SK-N-SH treated with all-trans-retinoic acid at 6 μM for 48 hours (cell line): ENCODE measurements at regions not wholly inside any gene's neighbourhood (a gene's known extent, or its start where the extent isn't known, plus 50 kb on each side); places are given as distances from the start of the nearest gene placed in this dataset.

Experiments used
- ATAC-seq: fragments of 200-7000 bp; cut with Tn5 transposase; 3 replicates; pipeline ENCODE4 v1.9.1; 2020; ENCODE audit warnings: mild to moderate bottlenecking, moderate library complexity
- ARNTL ChIP-seq: fragments of 450-650 bp; formaldehyde crosslinking; IDR thresholded peaks from 2 replicates; pipeline ENCODE4 v1.5.0; 2020; ENCODE audit warnings: low read depth, mild to moderate bottlenecking, moderate library complexity, borderline replicate concordance
- CREB5 ChIP-seq: fragments of 250-450 bp; sonication (Bioruptor Pico); IDR thresholded peaks from 2 replicates; pipeline ENCODE4 v1.5.1; 2020; ENCODE audit warnings: low read depth, mild to moderate bottlenecking, moderate library complexity
- CSDC2 ChIP-seq: fragments of 250-450 bp; sonication (Bioruptor Pico); IDR thresholded peaks from 2 replicates; pipeline ENCODE4 v1.5.0; 2020; ENCODE audit warnings: mild to moderate bottlenecking, moderate library complexity
- ESRRG ChIP-seq: fragments of 250-450 bp; sonication (Bioruptor Pico); IDR thresholded peaks from 2 replicates; pipeline ENCODE4 v1.6.1; 2021; ENCODE audit warnings: mild to moderate bottlenecking
- GLIS3 ChIP-seq: fragments of 250-450 bp; sonication (Bioruptor Pico); IDR thresholded peaks from 2 replicates; pipeline ENCODE4 v1.5.0; 2020; ENCODE audit warnings: mild to moderate bottlenecking, moderate library complexity
- ISL1 ChIP-seq: fragments of 250-450 bp; sonication (Bioruptor Pico); IDR thresholded peaks from 2 replicates; pipeline ENCODE4 v2.1.2; 2022; ENCODE audit warnings: mild to moderate bottlenecking, moderate library complexity
- OSR1 ChIP-seq: fragments of 250-450 bp; sonication (Bioruptor Pico); IDR thresholded peaks from 2 replicates; pipeline ENCODE4 v1.8.0; 2022; ENCODE audit warnings: moderate library complexity, mild to moderate bottlenecking, inconsistent platforms
- PPARA ChIP-seq: fragments of 250-450 bp; sonication (Bioruptor Pico); IDR thresholded peaks from 2 replicates; pipeline ENCODE4 v1.5.0; 2020; ENCODE audit warnings: mild to moderate bottlenecking, borderline replicate concordance
- RARB ChIP-seq: fragments of 250-450 bp; sonication (Bioruptor Pico); IDR thresholded peaks from 2 replicates; pipeline ENCODE4 v1.8.0; 2021; ENCODE audit warnings: mild to moderate bottlenecking, moderate library complexity
- SNAI2 ChIP-seq: fragments of 250-450 bp; sonication (Bioruptor Pico); IDR thresholded peaks from 2 replicates; pipeline ENCODE4 v1.5.0; 2020; ENCODE audit warnings: mild to moderate bottlenecking, moderate library complexity
- TCF4 ChIP-seq: fragments of 250-450 bp; sonication (Bioruptor Pico); IDR thresholded peaks from 2 replicates; pipeline ENCODE4 v1.8.0; 2021; ENCODE audit warnings: mild to moderate bottlenecking, moderate library complexity, borderline replicate concordance
- TOX ChIP-seq: fragments of 250-450 bp; sonication (Bioruptor Pico); IDR thresholded peaks from 2 replicates; pipeline ENCODE4 v1.8.0; 2021; ENCODE audit warnings: mild to moderate bottlenecking, moderate library complexity, borderline replicate concordance
- ZC3H10 ChIP-seq: fragments of 250-450 bp; sonication (Bioruptor Pico); IDR thresholded peaks from 2 replicates; pipeline ENCODE4 v1.5.1; 2021; ENCODE audit warnings: mild to moderate bottlenecking, moderate library complexity
- ZFP3 ChIP-seq: fragments of 250-450 bp; sonication (Bioruptor Pico); IDR thresholded peaks from 2 replicates; pipeline ENCODE4 v1.5.0; 2020; ENCODE audit warnings: mild to moderate bottlenecking, moderate library complexity
- ZFP30 ChIP-seq: fragments of 450-650 bp; formaldehyde crosslinking; IDR thresholded peaks from 2 replicates; pipeline ENCODE4 v1.5.0; 2022; ENCODE audit warnings: mild to moderate bottlenecking, moderate library complexity
- ZNF565 ChIP-seq: fragments of 450-650 bp; formaldehyde crosslinking; conservative IDR thresholded peaks from 2 replicates; pipeline ENCODE4 v1.5.0; 2020; ENCODE audit warnings: low read depth, mild to moderate bottlenecking, moderate library complexity
- ZNF70 ChIP-seq: fragments of 450-650 bp; formaldehyde crosslinking; IDR thresholded peaks from 2 replicates; pipeline ENCODE4 v1.5.0; 2020; ENCODE audit warnings: mild to moderate bottlenecking, moderate library complexity
- ZNF8 ChIP-seq: fragments of 450-650 bp; formaldehyde crosslinking; IDR thresholded peaks from 2 replicates; pipeline ENCODE4 v1.5.0; 2020; ENCODE audit warnings: mild to moderate bottlenecking, moderate library complexity
- TF ChIP-seq, protein P1 (sequence below): fragments of 250-450 bp; sonication (Bioruptor Pico); IDR thresholded peaks from 2 replicates; pipeline ENCODE4 v1.8.0; 2021; ENCODE audit warnings: low read depth, mild to moderate bottlenecking, moderate library complexity, borderline replicate concordance
- TF ChIP-seq, protein P2 (sequence below): fragments of 250-450 bp; sonication (Bioruptor Pico); IDR thresholded peaks from 2 replicates; pipeline ENCODE4 v1.8.0; 2020; ENCODE audit warnings: mild to moderate bottlenecking, moderate library complexity, borderline replicate concordance
- TF ChIP-seq, protein P3 (sequence below): fragments of 250-450 bp; sonication (Bioruptor Pico); IDR thresholded peaks from 2 replicates; pipeline ENCODE4 v1.5.0; 2020; ENCODE audit warnings: mild to moderate bottlenecking, moderate library complexity
- TF ChIP-seq, protein P4 (sequence below): fragments of 250-450 bp; sonication (Bioruptor Pico); IDR thresholded peaks from 2 replicates; pipeline ENCODE4 v1.5.1; 2021; ENCODE audit warnings: mild to moderate bottlenecking, moderate library complexity

GRCh38 chr5:143653256-143653655 is 158.7 kb upstream of the HMHB1 start (continued):
- TF ChIP-seq, protein P1, sequence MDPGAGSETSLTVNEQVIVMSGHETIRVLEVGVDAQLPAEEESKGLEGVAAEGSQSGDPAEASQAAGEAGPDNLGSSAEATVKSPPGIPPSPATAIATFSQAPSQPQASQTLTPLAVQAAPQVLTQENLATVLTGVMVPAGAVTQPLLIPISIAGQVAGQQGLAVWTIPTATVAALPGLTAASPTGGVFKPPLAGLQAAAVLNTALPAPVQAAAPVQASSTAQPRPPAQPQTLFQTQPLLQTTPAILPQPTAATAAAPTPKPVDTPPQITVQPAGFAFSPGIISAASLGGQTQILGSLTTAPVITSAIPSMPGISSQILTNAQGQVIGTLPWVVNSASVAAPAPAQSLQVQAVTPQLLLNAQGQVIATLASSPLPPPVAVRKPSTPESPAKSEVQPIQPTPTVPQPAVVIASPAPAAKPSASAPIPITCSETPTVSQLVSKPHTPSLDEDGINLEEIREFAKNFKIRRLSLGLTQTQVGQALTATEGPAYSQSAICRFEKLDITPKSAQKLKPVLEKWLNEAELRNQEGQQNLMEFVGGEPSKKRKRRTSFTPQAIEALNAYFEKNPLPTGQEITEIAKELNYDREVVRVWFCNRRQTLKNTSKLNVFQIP (CRISPR knock-in tag), result no peak

DNA sequence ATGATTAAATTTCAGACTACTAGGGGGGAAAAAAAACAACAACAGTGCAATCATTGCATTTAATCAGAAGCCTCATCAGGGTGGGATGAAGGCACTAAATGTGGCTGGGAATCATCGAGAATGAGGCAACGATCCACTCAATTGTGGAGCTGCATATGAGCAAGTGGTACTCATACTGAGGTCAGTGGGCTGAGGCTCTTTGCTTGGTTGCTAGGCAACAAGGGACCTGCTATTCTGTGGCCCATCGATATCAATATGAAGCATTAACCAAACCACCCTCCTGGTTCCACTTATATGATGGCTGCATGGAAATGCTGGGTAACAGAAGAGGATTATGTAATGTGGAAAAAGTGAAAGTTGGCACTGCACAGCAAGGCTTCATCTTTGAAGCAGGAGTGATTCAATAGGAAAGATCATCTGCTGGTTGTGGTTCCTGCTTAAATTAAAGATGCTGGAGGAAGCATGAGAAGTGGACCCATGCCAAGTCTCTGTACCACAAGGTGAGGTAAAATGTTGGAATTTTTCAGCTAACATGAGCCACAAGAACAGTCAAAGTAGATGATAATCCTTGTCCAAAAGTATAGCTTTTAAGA is 159.8 kb upstream of the HMHB1 start:
- no peak for ATAC-seq
- no peak for TF ChIP-seq CREB5
- TF ChIP-seq, protein P2, sequence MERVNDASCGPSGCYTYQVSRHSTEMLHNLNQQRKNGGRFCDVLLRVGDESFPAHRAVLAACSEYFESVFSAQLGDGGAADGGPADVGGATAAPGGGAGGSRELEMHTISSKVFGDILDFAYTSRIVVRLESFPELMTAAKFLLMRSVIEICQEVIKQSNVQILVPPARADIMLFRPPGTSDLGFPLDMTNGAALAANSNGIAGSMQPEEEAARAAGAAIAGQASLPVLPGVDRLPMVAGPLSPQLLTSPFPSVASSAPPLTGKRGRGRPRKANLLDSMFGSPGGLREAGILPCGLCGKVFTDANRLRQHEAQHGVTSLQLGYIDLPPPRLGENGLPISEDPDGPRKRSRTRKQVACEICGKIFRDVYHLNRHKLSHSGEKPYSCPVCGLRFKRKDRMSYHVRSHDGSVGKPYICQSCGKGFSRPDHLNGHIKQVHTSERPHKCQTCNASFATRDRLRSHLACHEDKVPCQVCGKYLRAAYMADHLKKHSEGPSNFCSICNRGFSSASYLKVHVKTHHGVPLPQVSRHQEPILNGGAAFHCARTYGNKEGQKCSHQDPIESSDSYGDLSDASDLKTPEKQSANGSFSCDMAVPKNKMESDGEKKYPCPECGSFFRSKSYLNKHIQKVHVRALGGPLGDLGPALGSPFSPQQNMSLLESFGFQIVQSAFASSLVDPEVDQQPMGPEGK (CRISPR knock-in tag), result no peak
- no peak for TF ChIP-seq ARNTL (CRISPR knock-in tag)
- no peak for TF ChIP-seq ZNF565
- no peak for TF ChIP-seq TOX (CRISPR knock-in tag)
- TF ChIP-seq ZFP30 (CRISPR knock-in tag), result no peak
- no peak for TF ChIP-seq GLIS3 (CRISPR knock-in tag)
- TF ChIP-seq ZNF70 (CRISPR knock-in tag), result no peak
- TF ChIP-seq ZNF8 (CRISPR knock-in tag), result no peak
- no peak for TF ChIP-seq PPARA (CRISPR knock-in tag)
- TF ChIP-seq ESRRG, result no peak
- no peak for TF ChIP-seq TCF4 (CRISPR knock-in tag)
- TF ChIP-seq ZFP3 (CRISPR knock-in tag), result no peak
- no peak for TF ChIP-seq CSDC2
- TF ChIP-seq, protein P1 (CRISPR knock-in tag), result no peak
- no peak for TF ChIP-seq SNAI2
- TF ChIP-seq, protein P3, sequence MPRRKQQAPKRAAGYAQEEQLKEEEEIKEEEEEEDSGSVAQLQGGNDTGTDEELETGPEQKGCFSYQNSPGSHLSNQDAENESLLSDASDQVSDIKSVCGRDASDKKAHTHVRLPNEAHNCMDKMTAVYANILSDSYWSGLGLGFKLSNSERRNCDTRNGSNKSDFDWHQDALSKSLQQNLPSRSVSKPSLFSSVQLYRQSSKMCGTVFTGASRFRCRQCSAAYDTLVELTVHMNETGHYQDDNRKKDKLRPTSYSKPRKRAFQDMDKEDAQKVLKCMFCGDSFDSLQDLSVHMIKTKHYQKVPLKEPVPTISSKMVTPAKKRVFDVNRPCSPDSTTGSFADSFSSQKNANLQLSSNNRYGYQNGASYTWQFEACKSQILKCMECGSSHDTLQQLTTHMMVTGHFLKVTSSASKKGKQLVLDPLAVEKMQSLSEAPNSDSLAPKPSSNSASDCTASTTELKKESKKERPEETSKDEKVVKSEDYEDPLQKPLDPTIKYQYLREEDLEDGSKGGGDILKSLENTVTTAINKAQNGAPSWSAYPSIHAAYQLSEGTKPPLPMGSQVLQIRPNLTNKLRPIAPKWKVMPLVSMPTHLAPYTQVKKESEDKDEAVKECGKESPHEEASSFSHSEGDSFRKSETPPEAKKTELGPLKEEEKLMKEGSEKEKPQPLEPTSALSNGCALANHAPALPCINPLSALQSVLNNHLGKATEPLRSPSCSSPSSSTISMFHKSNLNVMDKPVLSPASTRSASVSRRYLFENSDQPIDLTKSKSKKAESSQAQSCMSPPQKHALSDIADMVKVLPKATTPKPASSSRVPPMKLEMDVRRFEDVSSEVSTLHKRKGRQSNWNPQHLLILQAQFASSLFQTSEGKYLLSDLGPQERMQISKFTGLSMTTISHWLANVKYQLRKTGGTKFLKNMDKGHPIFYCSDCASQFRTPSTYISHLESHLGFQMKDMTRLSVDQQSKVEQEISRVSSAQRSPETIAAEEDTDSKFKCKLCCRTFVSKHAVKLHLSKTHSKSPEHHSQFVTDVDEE (CRISPR knock-in tag), result no peak
- TF ChIP-seq RARB (CRISPR knock-in tag), result no peak
- TF ChIP-seq ZC3H10 (CRISPR knock-in tag), result no peak
- no peak for TF ChIP-seq ISL1 (CRISPR knock-in tag)
- TF ChIP-seq, all 23 proteins: peak for 0

DNA sequence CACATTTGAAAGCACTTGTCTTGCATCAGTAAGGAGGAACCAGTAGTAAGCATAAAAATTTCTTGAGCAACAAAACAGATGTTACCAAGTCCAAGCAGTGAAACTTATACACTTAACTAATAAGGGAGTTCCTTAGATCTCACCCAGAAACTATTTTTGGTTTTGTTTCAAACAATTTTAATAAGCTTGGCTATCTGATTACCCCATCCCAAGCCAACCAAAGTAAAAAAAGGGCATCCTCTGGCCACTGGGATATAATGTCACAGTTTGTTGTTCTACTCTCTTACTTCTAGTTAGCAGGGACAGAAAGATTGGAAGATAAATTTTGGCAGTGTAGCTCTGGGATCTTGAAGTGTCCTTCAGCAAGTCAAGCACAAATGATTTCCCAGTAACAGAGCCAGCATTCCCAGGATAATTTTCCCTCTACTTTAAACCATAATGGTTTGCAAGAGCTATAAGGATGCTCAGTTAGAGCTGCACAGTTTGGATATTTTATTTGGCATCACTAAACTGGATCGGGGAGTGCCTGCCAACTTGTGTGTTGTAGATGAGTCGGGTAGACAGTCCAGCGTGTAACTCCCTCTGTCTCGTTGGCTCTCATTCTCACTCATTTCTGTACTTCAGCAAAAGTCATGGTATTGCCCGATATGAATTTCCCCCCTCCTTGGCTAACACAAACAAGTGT is 161.9 kb upstream of the HMHB1 start:
- ATAC-seq, result no peak
- no peak for TF ChIP-seq CREB5
- no peak for TF ChIP-seq ZFP30 (CRISPR knock-in tag)
- TF ChIP-seq GLIS3 (CRISPR knock-in tag), result no peak
- TF ChIP-seq, protein P4, sequence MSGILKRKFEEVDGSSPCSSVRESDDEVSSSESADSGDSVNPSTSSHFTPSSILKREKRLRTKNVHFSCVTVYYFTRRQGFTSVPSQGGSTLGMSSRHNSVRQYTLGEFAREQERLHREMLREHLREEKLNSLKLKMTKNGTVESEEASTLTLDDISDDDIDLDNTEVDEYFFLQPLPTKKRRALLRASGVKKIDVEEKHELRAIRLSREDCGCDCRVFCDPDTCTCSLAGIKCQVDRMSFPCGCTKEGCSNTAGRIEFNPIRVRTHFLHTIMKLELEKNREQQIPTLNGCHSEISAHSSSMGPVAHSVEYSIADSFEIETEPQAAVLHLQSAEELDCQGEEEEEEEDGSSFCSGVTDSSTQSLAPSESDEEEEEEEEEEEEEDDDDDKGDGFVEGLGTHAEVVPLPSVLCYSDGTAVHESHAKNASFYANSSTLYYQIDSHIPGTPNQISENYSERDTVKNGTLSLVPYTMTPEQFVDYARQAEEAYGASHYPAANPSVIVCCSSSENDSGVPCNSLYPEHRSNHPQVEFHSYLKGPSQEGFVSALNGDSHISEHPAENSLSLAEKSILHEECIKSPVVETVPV, result no peak
- TF ChIP-seq ZNF70 (CRISPR knock-in tag), result no peak
- TF ChIP-seq OSR1, result no peak
- TF ChIP-seq PPARA (CRISPR knock-in tag), result no peak
- TF ChIP-seq TOX (CRISPR knock-in tag), result no peak
- TF ChIP-seq, protein P1 (CRISPR knock-in tag), result no peak
- TF ChIP-seq ZNF8 (CRISPR knock-in tag), result no peak
- TF ChIP-seq SNAI2, result no peak
- TF ChIP-seq ZFP3 (CRISPR knock-in tag), result no peak
- TF ChIP-seq TCF4 (CRISPR knock-in tag), result no peak
